Stimulated activated CD8-positive, alpha-beta memory T cell treated with anti-CD3 and anti-CD28 coated beads, Interleukin-15, amount 100 ng/mL, for 24 hours (primary cell): ENCODE measurements at regions not wholly inside any gene's neighbourhood (a gene's known extent, or its start where the extent isn't known, plus 50 kb on each side); places are given as distances from the start of the nearest gene placed in this dataset.

Experiments used
- DNase-seq: peaks from one replicate; pipeline ENCODE4 v3.0.0-alpha.2; 2020; ENCODE audit warnings: low read depth

DNA sequence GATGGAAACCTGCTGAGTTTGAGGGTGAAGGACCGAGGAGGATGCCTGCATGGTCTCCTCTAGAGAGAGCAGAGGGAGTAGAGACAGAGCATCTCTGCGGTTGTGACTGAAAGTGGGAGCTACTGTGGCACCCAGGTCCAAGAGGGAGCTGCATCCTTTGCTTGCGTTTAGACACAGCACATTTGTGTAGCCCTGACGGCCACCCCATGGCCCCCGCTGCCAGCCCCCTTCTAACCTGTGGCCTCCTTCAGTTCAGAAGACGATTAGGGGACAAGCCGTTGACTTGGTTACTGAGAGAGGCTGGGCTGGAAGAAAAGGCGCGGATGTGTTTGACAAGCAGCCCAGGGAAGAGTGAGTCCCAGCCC is 690.9 kb downstream of the BRD1 start:
- DNase-seq, result no peak

DNA sequence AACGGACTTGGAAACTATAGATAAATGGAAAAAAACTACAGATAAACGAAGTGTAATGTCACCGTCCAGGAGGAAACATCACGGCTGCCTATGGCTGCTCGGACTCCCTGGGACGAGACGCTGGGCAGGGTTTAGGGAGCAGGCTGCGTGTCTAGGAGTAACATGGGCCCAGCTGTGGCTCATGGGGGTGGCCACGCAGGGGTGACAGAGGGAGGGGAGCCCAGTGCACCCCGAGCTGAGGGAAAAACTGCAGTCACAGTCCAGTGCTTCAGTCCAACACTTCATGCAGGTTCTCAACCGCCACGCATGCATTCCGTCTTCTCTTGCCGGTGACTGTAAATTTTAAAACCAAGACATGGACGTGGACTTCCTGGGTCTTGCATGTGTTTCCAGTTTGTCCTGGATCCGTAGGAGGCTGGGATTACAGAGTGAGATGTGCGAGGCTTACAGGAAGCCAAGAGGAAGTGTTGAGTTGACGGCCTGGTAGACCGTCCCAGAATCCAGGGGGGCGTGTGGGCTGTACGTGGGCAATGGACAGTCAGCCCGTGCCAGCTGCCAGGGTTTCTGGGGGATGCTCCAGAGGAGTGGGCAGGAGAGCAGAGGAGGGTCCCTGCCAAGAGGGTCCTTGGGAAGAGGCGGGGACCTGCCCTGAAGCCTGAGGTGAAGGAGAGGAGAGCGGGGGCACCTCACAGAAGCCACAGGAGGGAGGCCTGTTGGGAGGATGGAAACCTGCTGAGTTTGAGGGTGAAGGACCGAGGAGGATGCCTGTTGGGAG is 691.4 kb downstream of the BRD1 start:
- DNase-seq, result no peak

DNA sequence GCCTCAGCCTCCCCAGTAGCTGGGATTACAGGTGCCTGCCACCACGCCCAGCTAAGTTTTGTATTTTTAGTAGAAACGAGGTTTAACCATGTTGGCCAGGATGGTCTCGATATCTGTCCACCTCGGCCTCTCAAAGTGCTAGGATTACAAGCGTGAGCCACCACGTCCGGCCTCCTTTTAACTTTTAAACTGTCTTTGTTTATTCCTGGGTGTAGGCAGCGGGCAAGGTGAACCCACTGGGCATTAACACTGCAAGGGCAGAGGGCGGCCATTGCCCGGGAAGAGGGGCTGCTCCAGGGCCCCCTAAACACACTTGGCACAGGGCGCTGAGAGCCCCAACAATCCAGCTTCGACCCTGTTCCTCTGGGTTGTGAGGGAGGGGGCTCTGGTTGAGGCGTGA is 693.6 kb downstream of the BRD1 start:
- no peak for DNase-seq

DNA sequence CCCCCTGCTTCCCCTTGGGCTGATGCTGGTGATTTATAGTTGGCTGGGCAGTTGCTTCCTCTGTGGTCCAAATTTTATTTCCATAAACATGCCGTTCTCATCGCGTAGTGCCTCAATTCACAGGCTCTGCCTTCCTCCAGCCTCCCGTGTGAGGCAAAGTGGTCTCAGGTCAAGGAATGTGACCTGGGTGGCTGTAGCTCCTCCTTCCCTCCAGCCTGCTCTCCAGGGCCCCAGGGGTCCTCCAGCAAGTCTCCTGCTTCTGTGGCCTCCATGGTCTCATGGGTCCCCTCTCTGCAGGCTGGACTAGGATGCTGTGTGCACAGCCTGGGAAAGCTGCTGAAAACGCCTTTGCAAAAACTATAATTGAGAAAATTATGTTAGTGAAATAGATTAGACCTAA is 694.1 kb downstream of the BRD1 start:
- no peak for DNase-seq

DNA sequence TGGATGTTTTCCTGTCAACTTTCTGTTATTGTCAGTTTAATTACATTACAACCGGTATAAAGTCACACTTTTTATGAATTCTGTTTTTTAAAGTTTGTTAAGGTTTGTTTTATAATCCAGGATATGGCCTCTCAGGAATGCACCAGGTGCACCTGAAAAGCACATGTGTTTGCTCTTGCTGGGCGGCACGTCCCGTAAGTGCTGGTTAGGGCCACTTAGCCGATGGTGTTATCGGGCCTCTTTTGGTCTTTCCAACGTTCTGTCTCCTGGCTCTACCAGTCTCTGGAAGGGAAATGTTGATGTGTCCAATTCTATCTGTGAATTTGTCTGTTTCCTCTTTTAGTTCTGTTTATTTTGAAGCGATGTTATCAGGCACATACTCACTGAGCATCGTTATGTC is 695.7 kb downstream of the BRD1 start:
- no peak for DNase-seq

GRCh38 chr22:49129736-49130135 is 697.9 kb downstream of the BRD1 start:
- DNase-seq, result no peak

GRCh38 chr22:49128874-49129273 is 698.8 kb downstream of the BRD1 start:
- no peak for DNase-seq

- no peak for DNase-seq
Measured at GRCh38 chr22:49124608-49125007, 703.1 kb downstream of the BRD1 start.

GRCh38 chr22:49123621-49124192 is 704.0 kb downstream of the BRD1 start:
- DNase-seq, result no peak

DNA sequence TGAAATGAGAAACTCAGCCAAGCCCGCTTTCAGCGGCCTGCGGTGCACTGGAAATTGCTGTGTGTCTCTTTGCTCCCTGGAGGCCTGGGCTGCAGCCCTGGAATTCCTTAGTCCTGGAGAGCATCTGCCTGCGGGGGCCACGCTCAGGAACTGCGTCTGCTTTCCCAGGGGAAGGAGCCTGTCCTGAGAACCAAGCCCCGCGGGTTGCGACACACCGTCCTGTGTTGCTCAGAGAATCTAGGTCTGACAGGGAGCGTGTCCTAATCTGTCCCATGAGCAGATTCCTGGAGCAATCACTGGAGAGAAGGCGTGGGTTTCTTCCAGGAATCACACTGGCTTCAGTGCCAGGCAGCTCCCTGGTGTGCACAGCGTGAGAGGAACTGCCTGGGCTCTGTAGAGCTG is 708.1 kb downstream of the BRD1 start:
- DNase-seq, result no peak

DNA sequence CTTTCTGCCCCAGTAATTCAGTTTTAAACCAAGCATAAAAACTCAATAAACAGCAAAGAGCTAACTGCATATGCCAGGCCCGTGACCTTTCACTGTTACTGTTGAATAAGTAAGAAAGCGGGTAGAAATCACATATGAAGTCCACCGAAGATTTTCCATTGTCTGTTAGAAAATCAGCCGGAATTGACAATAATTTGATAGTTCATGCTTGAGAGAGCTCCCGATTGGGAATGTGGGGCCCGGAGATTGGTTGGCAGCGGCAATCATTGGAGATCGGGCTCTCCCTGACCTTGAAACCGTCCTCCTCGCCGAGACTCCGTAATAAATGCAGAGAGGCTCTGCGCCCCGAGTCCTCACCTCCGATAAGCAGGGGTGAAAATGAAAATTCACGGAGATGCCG is 709.6 kb downstream of the BRD1 start:
- DNase-seq, result no peak

DNA sequence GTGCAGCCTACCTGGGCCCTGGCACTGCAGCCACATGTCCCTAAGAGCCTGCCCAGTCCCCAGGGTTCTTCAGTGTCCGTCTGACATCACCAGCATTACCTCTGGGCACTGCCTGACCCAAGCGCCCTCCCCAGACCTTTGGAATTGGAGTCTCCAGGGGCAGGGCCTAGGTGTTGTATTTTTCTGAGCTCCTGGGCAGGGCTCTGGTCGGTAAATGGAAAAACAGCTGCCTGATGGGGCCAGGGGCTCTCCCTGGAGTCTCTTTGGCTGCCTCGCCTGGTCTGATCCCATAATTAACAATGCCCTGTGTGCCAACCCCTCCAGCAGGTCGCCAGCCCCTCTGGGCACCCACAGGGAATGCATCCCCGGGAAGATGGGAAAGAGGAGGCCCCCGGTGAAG is 710.2 kb downstream of the BRD1 start:
- no peak for DNase-seq

DNA sequence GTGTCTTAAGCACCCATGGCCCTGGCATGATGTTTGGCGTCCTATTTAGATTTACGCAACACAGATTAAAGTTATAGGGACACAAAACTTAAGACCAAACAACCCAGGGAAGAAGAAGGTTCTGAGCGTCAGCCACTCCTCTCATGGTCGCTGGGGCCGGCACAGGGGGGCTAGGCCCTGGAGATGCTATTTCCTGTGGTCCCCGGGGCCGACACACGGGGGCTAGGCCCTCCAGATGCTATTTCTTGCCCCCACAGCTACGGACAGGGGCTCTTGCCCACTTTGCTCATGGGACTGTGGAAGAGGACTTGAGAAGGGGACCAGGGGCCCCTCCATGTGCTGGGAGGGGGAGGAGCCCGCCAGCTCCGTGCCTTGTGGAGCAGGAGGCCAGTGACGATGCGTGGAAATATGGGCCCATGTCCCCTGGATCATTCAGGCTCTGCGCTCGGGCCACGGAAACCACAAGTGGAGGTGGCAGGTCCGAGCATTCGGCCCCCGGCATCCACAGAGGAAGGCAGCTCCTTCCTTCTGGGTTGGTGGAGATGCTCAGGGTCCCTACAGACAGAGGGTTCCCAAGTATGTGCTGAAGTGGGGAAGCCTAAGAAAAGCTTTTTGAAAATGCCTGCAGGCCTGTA is 711.1 kb downstream of the BRD1 start:
- DNase-seq, result no peak

GRCh38 chr22:49116021-49116420 is 711.7 kb downstream of the BRD1 start:
- DNase-seq, result no peak

- DNase-seq, result no peak
Measured at GRCh38 chr22:49115197-49115596, 712.5 kb downstream of the BRD1 start.

DNA sequence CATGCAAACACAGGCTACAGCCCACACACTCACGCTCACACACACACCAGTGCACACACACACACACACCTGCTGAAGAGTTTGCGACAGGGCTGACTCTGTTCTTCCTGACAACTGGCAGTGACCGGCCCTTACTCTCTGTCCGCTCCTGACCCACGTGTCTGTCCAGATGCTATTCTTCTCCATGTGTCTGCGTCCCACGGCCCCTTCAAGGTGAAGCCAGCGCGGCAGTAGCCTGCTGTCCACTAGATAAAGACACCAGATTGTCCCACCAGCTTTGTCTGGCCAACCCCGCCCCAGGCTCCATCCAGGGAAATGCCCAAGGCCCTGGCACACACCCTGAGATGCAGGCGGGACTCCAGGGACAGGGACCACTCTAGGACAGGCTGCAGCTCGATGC is 713.9 kb downstream of the BRD1 start:
- DNase-seq, result no peak

GRCh38 chr22:49112661-49113626 is 714.7 kb downstream of the BRD1 start:
- no peak for DNase-seq

- DNase-seq, result no peak
Measured at GRCh38 chr22:49112176-49112575, 715.5 kb downstream of the BRD1 start.

DNA sequence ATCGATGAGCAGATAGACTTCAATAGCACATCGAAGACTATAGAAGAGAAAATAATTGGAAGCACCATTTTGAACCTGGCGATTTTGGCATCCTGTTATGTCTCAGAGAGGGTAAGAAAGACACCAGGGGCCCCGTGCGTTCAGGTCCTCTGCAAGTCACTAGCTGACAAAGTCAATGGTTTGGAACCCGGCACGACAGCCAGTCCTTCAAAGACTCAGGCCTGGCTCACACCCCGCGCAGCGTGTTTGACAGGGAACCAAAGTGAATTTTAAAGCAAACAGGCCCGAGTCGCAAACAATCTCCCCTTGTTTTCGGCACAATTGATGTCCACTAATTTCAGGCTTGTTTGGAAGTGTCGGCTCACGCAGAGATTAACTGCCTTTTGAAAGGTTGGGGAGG is 716.6 kb downstream of the BRD1 start:
- DNase-seq, result no peak

GRCh38 chr22:49108636-49109315 is 718.9 kb downstream of the BRD1 start:
- no peak for DNase-seq

- no peak for DNase-seq
Measured at GRCh38 chr22:49107961-49108530, 719.6 kb downstream of the BRD1 start.

DNA sequence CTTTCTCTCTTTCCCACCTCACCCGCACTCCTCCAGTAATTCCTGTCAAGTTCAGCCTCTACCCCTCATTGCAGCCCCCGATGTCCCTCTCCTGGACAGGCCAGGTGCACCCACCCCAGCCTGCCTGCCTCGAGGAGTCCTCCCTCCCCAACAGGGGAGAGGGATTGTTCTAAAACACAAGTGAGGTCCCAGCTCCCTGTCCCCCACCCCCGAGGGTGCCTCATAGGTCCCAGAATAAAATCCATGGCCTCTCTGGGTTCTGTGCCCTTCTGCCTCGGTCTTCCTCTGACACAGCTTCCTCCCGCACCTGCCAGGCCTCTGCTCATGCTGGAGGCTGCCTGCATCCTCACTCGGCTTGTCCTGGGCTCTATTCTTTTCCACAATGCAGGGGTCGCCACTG is 720.1 kb downstream of the BRD1 start:
- DNase-seq, result no peak
